ENCODE measurements at regions not wholly inside any gene's neighbourhood (a gene's known extent, or its start where the extent isn't known, plus 50 kb on each side); places are given as distances from the start of the nearest gene placed in this dataset.
"Not testable (repeated sequence)": the region's sequence is repeated elsewhere in the genome, so short reads cannot be mapped to it uniquely, and the experiment has no call there.

GRCh38 chr4:45350438-45350837 lies 624.1 kb upstream of the GNPDA2 start:
- DNase-seq (ENCODE audit: low spot score): peak; percentile 6

- DNase-seq (ENCODE audit: low spot score): no peak
Observed at GRCh38 chr4:45349859-45350258, 623.5 kb upstream of the GNPDA2 start.

- no peak for DNase-seq (ENCODE audit: low spot score)
Observed at GRCh38 chr4:45346816-45347435, 620.6 kb upstream of the GNPDA2 start.

GRCh38 chr4:45345558-45345957 lies 619.2 kb upstream of the GNPDA2 start:
- no peak for DNase-seq (ENCODE audit: low spot score)

GRCh38 chr4:45331802-45332201 lies 605.4 kb upstream of the GNPDA2 start:
- no peak for DNase-seq (ENCODE audit: low spot score)

- DNase-seq (ENCODE audit: low spot score): no peak
Observed at GRCh38 chr4:45327544-45327943, 601.2 kb upstream of the GNPDA2 start.

- no peak for DNase-seq (ENCODE audit: low spot score)
Observed at GRCh38 chr4:45324455-45325417, 598.4 kb upstream of the GNPDA2 start.

GRCh38 chr4:45323453-45324058 lies 597.2 kb upstream of the GNPDA2 start:
- no peak for DNase-seq (ENCODE audit: low spot score)

GRCh38 chr4:45317739-45318138 lies 591.4 kb upstream of the GNPDA2 start:
- DNase-seq (ENCODE audit: low spot score): no peak

GRCh38 chr4:45317276-45317675 lies 590.9 kb upstream of the GNPDA2 start:
- DNase-seq (ENCODE audit: low spot score): no peak

- no peak for DNase-seq (ENCODE audit: low spot score)
Observed at GRCh38 chr4:45316257-45316656, 589.9 kb upstream of the GNPDA2 start.

- no peak for DNase-seq (ENCODE audit: low spot score)
Observed at GRCh38 chr4:45302828-45303227, 576.5 kb upstream of the GNPDA2 start.

GRCh38 chr4:45294464-45294863 lies 568.1 kb upstream of the GNPDA2 start:
- DNase-seq (ENCODE audit: low spot score): no peak

GRCh38 chr4:45293335-45293734 lies 567.0 kb upstream of the GNPDA2 start:
- DNase-seq (ENCODE audit: low spot score): no peak

- DNase-seq (ENCODE audit: low spot score): no peak
Observed at GRCh38 chr4:45292844-45293243, 566.5 kb upstream of the GNPDA2 start.

GRCh38 chr4:45284400-45285085 lies 558.2 kb upstream of the GNPDA2 start:
- no peak for DNase-seq (ENCODE audit: low spot score)

- no peak for DNase-seq (ENCODE audit: low spot score)
Observed at GRCh38 chr4:45283352-45283751, 557.0 kb upstream of the GNPDA2 start.

- no peak for DNase-seq (ENCODE audit: low spot score)
Observed at GRCh38 chr4:45280121-45280520, 553.8 kb upstream of the GNPDA2 start.

- no peak for DNase-seq (ENCODE audit: low spot score)
Observed at GRCh38 chr4:45275862-45276261, 549.5 kb upstream of the GNPDA2 start.

GRCh38 chr4:45248106-45248505 lies 521.8 kb upstream of the GNPDA2 start:
- DNase-seq (ENCODE audit: low spot score): not testable (repeated sequence)

- no peak for DNase-seq (ENCODE audit: low spot score)
Observed at GRCh38 chr4:45241976-45242375, 515.6 kb upstream of the GNPDA2 start.

GRCh38 chr4:45229206-45229605 lies 502.9 kb upstream of the GNPDA2 start:
- no peak for DNase-seq (ENCODE audit: low spot score)
